NT2/D1 (cell line): ENCODE measurements at regions not wholly inside any gene's neighbourhood (a gene's known extent, or its start where the extent isn't known, plus 50 kb on each side); places are given as distances from the start of the nearest gene placed in this dataset.
"Not testable (repeated sequence)": the region's sequence is repeated elsewhere in the genome, so short reads cannot be mapped to it uniquely, and the experiment has no call there.

Source experiments
- DNase-seq: peaks from one replicate; pipeline ENCODE4 v3.0.0-alpha.2; 2011; ENCODE audit warnings: low read depth, low spot score
- H3K27me3 ChIP-seq: 2 replicates; pipeline ENCODE4 v1.6.0; 2011; ENCODE audit warnings: mild to moderate bottlenecking; ENCODE audit not compliant: insufficient read length, insufficient read depth
- H3K36me3 ChIP-seq: 2 replicates; pipeline ENCODE4 v1.6.1; 2011; ENCODE audit warnings: mild to moderate bottlenecking, low read length, mixed read lengths; ENCODE audit not compliant: insufficient read depth, insufficient read length
- H3K4me1 ChIP-seq: 2 replicates; pipeline ENCODE4 v1.5.1; 2011; ENCODE audit not compliant: insufficient read depth, insufficient read length
- H3K4me3 ChIP-seq: 2 replicates; pipeline ENCODE4 v1.5.1; 2011; ENCODE audit warnings: low read depth; ENCODE audit not compliant: insufficient read length
- H3K9ac ChIP-seq: 2 replicates; pipeline ENCODE4 v1.6.0; 2011; ENCODE audit warnings: low read depth; ENCODE audit not compliant: insufficient read length
- H3K9me3 ChIP-seq: 2 replicates; pipeline ENCODE4 v1.5.1; 2011; ENCODE audit warnings: mild to moderate bottlenecking, low read length; ENCODE audit not compliant: insufficient read depth
- SUZ12 ChIP-seq: IDR thresholded peaks from 2 replicates; pipeline ENCODE4 v1.6.1; 2011; ENCODE audit not compliant: insufficient read length, insufficient read depth; ENCODE audit errors: extremely low read depth
- YY1 ChIP-seq: IDR thresholded peaks from 2 replicates; pipeline ENCODE4 v1.6.1; 2011; ENCODE audit not compliant: insufficient read length, insufficient read depth
- ZNF274 ChIP-seq: IDR thresholded peaks from 2 replicates; pipeline ENCODE4 v1.6.1; 2011; ENCODE audit warnings: mild to moderate bottlenecking, low read depth, low read length

GRCh38 chr9:21720758-21721157, 81.7 kb upstream of the MTAP start:
- DNase-seq: no peak
- no peak overlapping the region for H3K9ac ChIP-seq
- TF ChIP-seq YY1 (no peak), ZNF274 (no peak), SUZ12 (no peak)
- H3K9me3 ChIP-seq: no peaks in the 10 kb centered on the region
- no peak overlapping the region for H3K4me3 ChIP-seq
- H3K36me3 ChIP-seq: no peaks in the 10 kb centered on the region
- no peaks in the 10 kb centered on the region for H3K4me1 ChIP-seq
- peaks cover 21% of the 10 kb centered on the region for H3K27me3 ChIP-seq

GRCh38 chr9:21727411-21727810, 75.0 kb upstream of the MTAP start:
- H3K4me1 ChIP-seq, H3K4me3 ChIP-seq, H3K36me3 ChIP-seq, H3K9ac ChIP-seq, H3K9me3 ChIP-seq, DNase-seq: not testable (repeated sequence)
- peaks cover 34% of the 10 kb centered on the region for H3K27me3 ChIP-seq

DNA sequence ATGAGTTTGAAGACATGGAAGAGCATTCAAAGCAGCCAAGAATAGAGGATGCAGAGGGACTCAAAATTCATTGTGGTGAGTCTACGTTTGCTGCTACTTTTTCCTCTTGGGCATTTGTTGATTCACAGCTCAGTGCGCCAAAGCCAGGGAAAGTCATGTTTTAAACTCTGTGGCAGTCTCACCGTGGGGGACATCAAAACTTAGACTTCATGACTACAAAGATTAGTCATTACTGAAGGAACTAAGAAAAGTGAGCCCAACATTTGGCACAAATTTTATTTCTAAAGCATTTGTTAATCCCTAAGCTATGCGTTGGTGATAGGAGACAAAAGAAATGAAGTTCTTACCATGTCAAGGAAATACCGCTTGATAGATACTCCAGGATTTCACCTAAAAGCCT, 73.7 kb upstream of the MTAP start:
- Histone ChIP-seq H3K4me3 (no peak overlapping the region), H3K27me3 (peaks cover 42% of the 10 kb centered on the region), H3K4me1 (no peaks in the 10 kb centered on the region), H3K36me3 (no peaks in the 10 kb centered on the region), H3K9ac (no peak overlapping the region), H3K9me3 (no peaks in the 10 kb centered on the region)
- TF ChIP-seq SUZ12 (no peak), ZNF274 (no peak), YY1 (no peak)
- DNase-seq: no peak

DNA sequence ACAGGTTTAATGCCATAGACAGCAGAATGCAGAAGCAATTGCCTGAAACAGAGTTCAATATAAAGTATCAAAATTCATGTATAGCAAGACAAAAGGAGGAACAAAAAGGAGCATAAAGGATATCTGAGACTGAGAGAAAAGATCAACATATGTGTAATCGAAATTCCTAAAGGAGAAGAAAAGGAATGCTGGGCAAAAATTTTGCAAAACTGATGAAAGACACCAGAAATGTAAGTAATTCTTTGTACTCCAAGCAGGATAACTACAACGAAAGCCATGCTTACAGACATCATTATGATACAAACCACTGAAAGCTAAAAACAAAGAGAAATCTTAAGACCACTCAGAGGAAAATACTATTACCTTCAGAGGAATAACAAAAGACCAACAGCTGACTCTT, 72.8 kb upstream of the MTAP start:
- Histone ChIP-seq H3K9me3 (no peaks in the 10 kb centered on the region), H3K36me3 (no peaks in the 10 kb centered on the region), H3K9ac (no peak overlapping the region), H3K27me3 (peaks cover 44% of the 10 kb centered on the region), H3K4me3 (no peak overlapping the region), H3K4me1 (no peaks in the 10 kb centered on the region)
- TF ChIP-seq YY1 (no peak), ZNF274 (no peak), SUZ12 (no peak)
- DNase-seq: no peak

DNA sequence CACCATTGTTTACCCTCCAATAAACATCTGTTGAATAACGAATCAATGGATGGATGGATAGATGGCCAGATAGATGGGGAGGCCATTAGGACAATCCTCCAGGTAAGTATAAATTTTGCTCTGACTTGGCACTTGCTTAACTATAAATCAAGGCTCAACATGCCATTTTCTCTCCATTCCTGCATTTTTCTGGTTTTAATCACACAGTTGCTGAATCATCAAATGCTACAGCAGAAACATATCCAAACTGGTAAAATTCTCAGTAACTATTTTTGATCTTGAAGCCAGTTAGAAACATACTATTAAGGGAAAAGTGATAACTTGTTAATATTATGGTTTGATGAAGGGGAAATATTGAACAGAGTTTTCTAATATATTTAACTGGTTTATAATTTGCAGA, 71.5 kb upstream of the MTAP start:
- H3K36me3 ChIP-seq: no peaks in the 10 kb centered on the region
- H3K27me3 ChIP-seq: peaks cover 53% of the 10 kb centered on the region
- peaks cover 4% of the 10 kb centered on the region; the same call in 1 of the 2 replicates for H3K9me3 ChIP-seq
- TF ChIP-seq YY1: no peak
- TF ChIP-seq ZNF274: no peak
- TF ChIP-seq SUZ12: no peak
- H3K9ac ChIP-seq: no peak overlapping the region
- no peaks in the 10 kb centered on the region for H3K4me1 ChIP-seq
- DNase-seq: no peak
- H3K4me3 ChIP-seq: no peak overlapping the region

DNA sequence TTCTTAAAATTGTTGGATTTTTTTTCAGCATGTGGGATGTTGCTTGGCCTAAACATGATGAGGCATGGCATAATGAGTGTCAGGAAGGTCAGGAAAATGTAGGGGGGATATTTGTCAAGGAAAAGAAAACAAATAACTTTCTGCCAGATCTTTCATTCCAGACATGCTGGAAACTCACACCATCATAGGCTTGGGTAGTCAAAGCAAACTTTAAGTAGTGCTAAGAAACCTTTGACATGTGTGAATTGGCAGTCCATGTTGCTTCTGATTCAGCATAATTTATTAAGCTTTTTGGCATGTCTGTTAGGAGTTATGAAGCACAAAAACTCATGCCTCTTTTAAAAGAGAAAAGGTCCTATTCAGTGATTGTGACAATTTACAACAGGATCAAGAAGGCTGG, 61.3 kb upstream of the MTAP start:
- Histone ChIP-seq H3K27me3 (peaks cover 100% of the 10 kb centered on the region), H3K4me3 (no peak overlapping the region), H3K4me1 (no peaks in the 10 kb centered on the region), H3K9ac (no peak overlapping the region), H3K36me3 (no peaks in the 10 kb centered on the region), H3K9me3 (no peaks in the 10 kb centered on the region)
- no peak for DNase-seq
- TF ChIP-seq SUZ12: no peak
- no peak for TF ChIP-seq YY1

GRCh38 chr9:21744320-21744719, 58.1 kb upstream of the MTAP start:
- peaks cover 100% of the 10 kb centered on the region for H3K27me3 ChIP-seq
- no peaks in the 10 kb centered on the region for H3K4me1 ChIP-seq
- H3K36me3 ChIP-seq: no peaks in the 10 kb centered on the region
- H3K9me3 ChIP-seq: no peaks in the 10 kb centered on the region
- TF ChIP-seq YY1 (no peak), SUZ12 (no peak), ZNF274 (no peak)
- no peak for DNase-seq
- H3K9ac ChIP-seq: no peak overlapping the region
- H3K4me3 ChIP-seq: no peak overlapping the region

- Histone ChIP-seq H3K4me3 (no peak overlapping the region), H3K27me3 (peaks cover 100% of the 10 kb centered on the region), H3K4me1 (no peaks in the 10 kb centered on the region), H3K9ac (no peak overlapping the region), H3K36me3 (no peaks in the 10 kb centered on the region), H3K9me3 (no peaks in the 10 kb centered on the region)
- DNase-seq: no peak
- TF ChIP-seq SUZ12: no peak
- TF ChIP-seq YY1: no peak
- no peak for TF ChIP-seq ZNF274
Measured at GRCh38 chr9:21744841-21745240, 57.6 kb upstream of the MTAP start.
